DND-41 (cell line): ENCODE measurements at regions not wholly inside any gene's neighbourhood (a gene's known extent, or its start where the extent isn't known, plus 50 kb on each side); places are given as distances from the start of the nearest gene placed in this dataset.

ENCODE experiments used
- CTCF ChIP-seq: IDR thresholded peaks from 2 replicates; pipeline ENCODE4 v1.5.1; 2012; ENCODE audit warnings: borderline replicate concordance, low read length, moderate library complexity, mild to moderate bottlenecking; ENCODE audit not compliant: poor library complexity, severe bottlenecking; ENCODE audit errors: extremely low read depth
- EZH2 ChIP-seq: IDR thresholded peaks from 3 replicates; pipeline ENCODE4 v1.6.1; 2012; ENCODE audit warnings: borderline replicate concordance, low read depth, mild to moderate bottlenecking, moderate library complexity, low read length, inconsistent platforms; ENCODE audit not compliant: severe bottlenecking

GRCh38 chr1:192443616-192444015 is 126.8 kb downstream of the RGS21 start:
- TF ChIP-seq CTCF (no peak), EZH2 (no peak)
